Mesendoderm (in vitro differentiated cells): ENCODE measurements at regions not wholly inside any gene's neighbourhood (a gene's known extent, or its start where the extent isn't known, plus 50 kb on each side); places are given as distances from the start of the nearest gene placed in this dataset.

Experiments used
- DNase-seq: peaks from one replicate; pipeline ENCODE4 v3.0.0; 2013
- H2AK5ac ChIP-seq: 2 replicates; pipeline ENCODE4 v1.6.1; 2013; ENCODE audit warnings: low read length, inconsistent platforms
- H2BK120ac ChIP-seq: 2 replicates; pipeline ENCODE4 v1.6.1; 2013; ENCODE audit warnings: low read depth, mild to moderate bottlenecking, low read length, moderate library complexity, mixed read lengths
- H2BK15ac ChIP-seq: replicated peaks from 2 replicates; pipeline ENCODE4 v1.6.1; 2013; ENCODE audit warnings: low read depth, mild to moderate bottlenecking, moderate library complexity
- H2BK5ac ChIP-seq: 2 replicates; pipeline ENCODE4 v1.6.1; 2013; ENCODE audit warnings: low read length, inconsistent platforms
- H3K18ac ChIP-seq: 2 replicates; pipeline ENCODE4 v1.6.1; 2013; ENCODE audit warnings: mild to moderate bottlenecking, low read length, mixed read lengths
- H3K23ac ChIP-seq: one replicate; pipeline ENCODE4 v1.6.1; 2013; ENCODE audit warnings: low read length
- H3K27ac ChIP-seq: 2 replicates; pipeline ENCODE4 v1.5.1; 2013; ENCODE audit warnings: low read depth, mild to moderate bottlenecking, inconsistent platforms, low read length, moderate library complexity
- H3K27me3 ChIP-seq: 2 replicates; pipeline ENCODE4 v1.6.1; 2013; ENCODE audit warnings: low read length, control low read depth, mild to moderate bottlenecking, inconsistent platforms; ENCODE audit not compliant: insufficient read depth, poor library complexity
- H3K36me3 ChIP-seq: 2 replicates; pipeline ENCODE4 v1.6.1; 2013; ENCODE audit warnings: low read length, inconsistent platforms; ENCODE audit not compliant: control insufficient read depth, insufficient read depth
- H3K4ac ChIP-seq: one replicate; pipeline ENCODE4 v1.6.1; 2013; ENCODE audit warnings: low read depth, mild to moderate bottlenecking, low read length, moderate library complexity
- H3K4me1 ChIP-seq: 2 replicates; pipeline ENCODE4 v1.6.1; 2013; ENCODE audit warnings: low read depth, low read length, inconsistent platforms; ENCODE audit not compliant: control insufficient read depth
- H3K4me2 ChIP-seq: 2 replicates; pipeline ENCODE4 v1.6.1; 2013; ENCODE audit warnings: low read length
- H3K4me3 ChIP-seq: 2 replicates; pipeline ENCODE4 v1.5.1; 2013; ENCODE audit warnings: mild to moderate bottlenecking, low read length
- H3K56ac ChIP-seq: one replicate; pipeline ENCODE4 v1.6.1; 2013; ENCODE audit warnings: low read length
- H3K79me1 ChIP-seq: 2 replicates; pipeline ENCODE4 v1.6.1; 2013; ENCODE audit warnings: low read length, inconsistent platforms
- H3K79me2 ChIP-seq: 2 replicates; pipeline ENCODE4 v1.6.1; 2013; ENCODE audit warnings: mild to moderate bottlenecking, low read length; ENCODE audit not compliant: control insufficient read depth, insufficient read depth
- H3K9ac ChIP-seq: 2 replicates; pipeline ENCODE4 v1.6.1; 2013; ENCODE audit warnings: low read length, inconsistent platforms
- H4K5ac ChIP-seq: one replicate; pipeline ENCODE4 v1.6.1; 2013; ENCODE audit warnings: low read length
- H4K8ac ChIP-seq: one replicate; pipeline ENCODE4 v1.6.1; 2013; ENCODE audit warnings: low read depth, mild to moderate bottlenecking, control low read depth, low read length, moderate library complexity
- WGBS: extraction: QIAGEN DNeasy Blood & Tissue Kit; methylation state at CpG from one replicate; pipeline ENCODE4 v1.1.7; 2013; ENCODE audit warnings: low lambda C conversion rate, missing lambda C conversion rate; ENCODE audit not compliant: insufficient coverage; ENCODE audit errors: extremely low coverage; 5-methylcytosine and 5-hydroxymethylcytosine counted together

DNA sequence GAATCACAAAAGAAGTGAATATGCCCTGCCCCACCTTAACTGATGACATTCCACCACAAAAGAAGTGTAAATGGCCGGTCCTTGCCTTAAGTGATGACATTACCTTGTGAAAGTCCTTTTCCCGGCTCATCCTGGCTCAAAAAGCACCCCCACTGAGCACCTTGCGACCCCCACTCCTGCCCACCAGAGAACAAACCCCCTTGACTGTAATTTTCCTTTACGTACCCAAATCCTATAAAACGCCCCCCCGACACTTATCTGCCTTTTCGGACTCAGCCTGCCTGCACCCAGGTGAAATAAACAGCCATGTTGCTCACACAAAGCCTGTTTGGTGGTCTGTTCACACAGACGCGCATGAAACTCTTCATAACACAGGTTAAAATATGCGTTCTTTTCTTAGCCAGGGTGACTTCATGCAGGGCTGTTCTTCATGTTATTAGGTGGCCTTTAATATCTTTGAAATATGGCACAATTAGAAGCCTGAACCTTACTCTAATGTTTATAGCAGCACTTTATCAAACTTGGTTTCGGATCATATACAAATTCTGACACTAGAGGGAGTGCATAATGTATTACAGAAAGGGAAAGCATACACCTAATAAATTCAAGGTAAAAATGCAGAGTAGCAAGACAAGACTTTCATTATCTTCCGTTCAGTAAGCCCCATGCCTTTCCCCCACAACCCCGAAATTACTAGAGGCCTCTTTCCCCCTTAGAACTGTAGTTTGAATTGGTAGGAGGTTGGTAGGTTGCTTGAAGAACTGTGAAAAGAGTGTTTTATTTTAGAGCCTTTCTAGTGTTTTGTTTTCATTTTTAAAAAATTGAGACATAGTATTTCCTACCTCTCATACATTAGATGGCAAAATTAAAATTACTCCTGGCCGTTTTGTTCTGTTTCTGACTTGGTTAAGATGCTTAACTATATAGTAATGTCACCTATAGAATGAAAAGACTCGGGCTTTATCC, 117.9 kb downstream of the NPY start:
- H3K56ac ChIP-seq, result peak overlapping the region; percentile 79
- no peak overlapping the region for H3K4me3 ChIP-seq
- H3K36me3 ChIP-seq, result no peaks in the 10 kb centered on the region
- no peak overlapping the region for H2BK15ac ChIP-seq
- H3K18ac ChIP-seq, result peak overlapping the region; percentile 68
- no peak overlapping the region for H2AK5ac ChIP-seq
- peaks cover 5% of the 10 kb centered on the region for H3K4me1 ChIP-seq
- peak overlapping the region; percentile 49 for H3K9ac ChIP-seq
- no peak overlapping the region for H4K8ac ChIP-seq
- no peak overlapping the region for H2BK120ac ChIP-seq
- peaks cover 3% of the 10 kb centered on the region for H3K79me2 ChIP-seq
- peak overlapping the region; percentile 19 for H3K4me2 ChIP-seq
- no peaks in the 10 kb centered on the region for H3K27me3 ChIP-seq
- peak; percentile 36 for DNase-seq
- no peak overlapping the region for H3K23ac ChIP-seq
- no peaks in the 10 kb centered on the region for H3K79me1 ChIP-seq
- H3K4ac ChIP-seq, result no peak overlapping the region
- WGBS, result no CpG with 5 or more reads among the region's 15 CpGs
- peak overlapping the region; percentile 78 for H2BK5ac ChIP-seq
- peak overlapping the region; percentile 76 for H3K27ac ChIP-seq
- H4K5ac ChIP-seq, result no peak overlapping the region

DNA sequence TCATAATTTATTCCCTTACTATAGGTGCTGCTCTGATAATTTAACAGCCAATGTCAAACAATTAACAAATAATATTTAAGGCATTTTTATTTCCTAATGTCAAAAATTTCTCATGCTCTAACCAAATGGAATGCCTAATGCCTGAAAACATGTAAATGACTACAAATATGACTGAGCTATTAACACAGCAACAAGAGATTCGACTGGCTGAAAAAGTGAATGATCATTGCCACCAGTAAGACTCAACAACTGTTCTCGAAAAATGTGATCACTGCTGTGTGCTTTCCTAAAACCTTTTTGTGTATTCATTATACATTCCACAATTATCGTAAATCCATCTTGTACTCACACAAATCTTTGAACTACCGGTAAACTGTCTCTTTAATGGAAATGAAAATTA, 118.7 kb downstream of the NPY start:
- Histone ChIP-seq H3K56ac (no peak overlapping the region), H3K27ac (no peak overlapping the region), H3K79me1 (no peaks in the 10 kb centered on the region), H3K4me3 (no peak overlapping the region), H2BK5ac (no peak overlapping the region), H3K79me2 (peaks cover 3% of the 10 kb centered on the region), H4K5ac (no peak overlapping the region), H4K8ac (no peak overlapping the region), H2BK15ac (peak overlapping the region; percentile 36), H3K23ac (no peak overlapping the region), H2BK120ac (no peak overlapping the region), H2AK5ac (no peak overlapping the region), H3K4me2 (no peak overlapping the region), H3K18ac (no peak overlapping the region), H3K27me3 (no peaks in the 10 kb centered on the region), H3K9ac (no peak overlapping the region), H3K36me3 (no peaks in the 10 kb centered on the region), H3K4me1 (peaks cover 5% of the 10 kb centered on the region), H3K4ac (no peak overlapping the region)
- 100% methylated on average over 2 of the region's 4 CpGs for WGBS
- DNase-seq, result no peak

DNA sequence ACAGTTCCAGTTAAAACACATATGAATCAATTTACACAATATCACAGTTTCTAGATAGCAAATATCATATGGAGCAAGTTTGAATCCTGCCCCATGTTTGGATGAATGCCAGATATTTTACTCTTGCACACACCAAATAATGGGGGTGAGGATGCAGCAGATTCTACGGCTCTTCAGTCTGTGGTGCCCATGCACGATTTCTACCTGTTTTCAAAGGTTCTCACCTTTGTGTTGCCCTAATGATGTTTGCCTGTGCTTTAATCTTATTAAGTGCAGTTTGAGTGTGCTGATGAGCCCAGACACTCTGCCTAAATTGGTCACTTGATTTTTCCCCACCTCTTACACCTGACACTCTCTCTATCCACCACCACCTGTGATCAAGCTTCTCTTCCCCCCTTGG, 119.6 kb downstream of the NPY start:
- no peaks in the 10 kb centered on the region for H3K36me3 ChIP-seq
- no peak overlapping the region for H3K4me2 ChIP-seq
- H4K8ac ChIP-seq, result no peak overlapping the region
- H3K56ac ChIP-seq, result peak overlapping the region; percentile 3
- H3K79me1 ChIP-seq, result no peaks in the 10 kb centered on the region
- H3K4ac ChIP-seq, result no peak overlapping the region
- no CpG with 5 or more reads among the region's 2 CpGs for WGBS
- H3K23ac ChIP-seq, result no peak overlapping the region
- no peak overlapping the region for H2BK5ac ChIP-seq
- H4K5ac ChIP-seq, result no peak overlapping the region
- peaks cover 5% of the 10 kb centered on the region for H3K4me1 ChIP-seq
- no peak overlapping the region for H2BK15ac ChIP-seq
- no peak overlapping the region for H2BK120ac ChIP-seq
- H2AK5ac ChIP-seq, result no peak overlapping the region
- peaks cover 3% of the 10 kb centered on the region for H3K79me2 ChIP-seq
- H3K9ac ChIP-seq, result no peak overlapping the region
- H3K18ac ChIP-seq, result no peak overlapping the region
- no peaks in the 10 kb centered on the region for H3K27me3 ChIP-seq
- no peak overlapping the region for H3K27ac ChIP-seq
- H3K4me3 ChIP-seq, result no peak overlapping the region
- no peak for DNase-seq

DNA sequence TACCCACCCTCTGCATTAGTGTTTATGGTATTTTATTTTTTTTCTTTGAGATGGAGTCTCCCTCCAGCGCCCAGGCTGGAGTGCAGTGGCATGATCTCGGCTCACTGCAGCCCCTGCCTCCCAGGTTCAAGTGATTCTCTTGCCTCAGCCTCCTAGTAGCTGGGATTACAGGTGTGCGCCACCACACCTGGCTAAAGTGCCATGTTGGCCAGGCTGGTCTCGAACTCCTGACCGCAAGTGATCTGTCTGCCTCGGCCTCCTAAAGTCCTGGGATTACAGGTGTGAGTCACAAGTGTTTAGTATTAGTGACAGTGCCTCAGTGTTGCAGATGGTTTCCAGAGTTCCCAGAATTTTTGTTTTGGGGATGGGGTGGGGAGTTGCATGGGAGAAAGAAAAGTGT, 120.3 kb downstream of the NPY start:
- H3K79me1 ChIP-seq, result no peaks in the 10 kb centered on the region
- no peak overlapping the region for H3K4ac ChIP-seq
- H3K56ac ChIP-seq, result no peak overlapping the region
- H3K27me3 ChIP-seq, result no peaks in the 10 kb centered on the region
- H3K23ac ChIP-seq, result no peak overlapping the region
- peaks cover 5% of the 10 kb centered on the region for H3K4me1 ChIP-seq
- H3K27ac ChIP-seq, result no peak overlapping the region
- H4K5ac ChIP-seq, result no peak overlapping the region
- H3K79me2 ChIP-seq, result peaks cover 3% of the 10 kb centered on the region
- H2BK120ac ChIP-seq, result no peak overlapping the region
- no peak overlapping the region for H3K4me2 ChIP-seq
- no peaks in the 10 kb centered on the region for H3K36me3 ChIP-seq
- H4K8ac ChIP-seq, result no peak overlapping the region
- no peak overlapping the region for H2AK5ac ChIP-seq
- H3K18ac ChIP-seq, result no peak overlapping the region
- no peak for DNase-seq
- no peak overlapping the region for H3K4me3 ChIP-seq
- H2BK15ac ChIP-seq, result no peak overlapping the region
- no peak overlapping the region for H2BK5ac ChIP-seq
- WGBS, result no CpG with 5 or more reads among the region's 6 CpGs
- no peak overlapping the region for H3K9ac ChIP-seq

DNA sequence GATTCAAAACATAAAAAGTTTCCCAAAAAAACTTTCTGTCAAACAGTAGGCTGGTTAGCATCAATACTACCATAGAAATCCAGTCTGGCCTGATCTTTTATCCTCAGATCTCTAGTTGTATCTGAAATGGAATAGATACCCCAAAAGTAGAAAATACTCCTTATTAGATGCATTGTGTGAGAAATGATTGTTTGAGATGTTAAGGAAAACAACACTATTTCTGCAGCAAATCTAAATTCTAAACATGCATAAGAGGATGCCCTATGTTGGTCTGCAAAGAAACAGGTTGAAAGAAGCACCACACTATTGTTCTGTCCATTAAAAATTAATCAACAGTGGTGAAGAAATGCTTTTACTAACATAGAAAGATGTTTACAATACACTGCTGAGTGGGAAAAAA, 121.0 kb downstream of the NPY start:
- Histone ChIP-seq H3K4me2 (no peak overlapping the region), H3K79me2 (peaks cover 3% of the 10 kb centered on the region), H3K4me3 (no peak overlapping the region), H3K36me3 (no peaks in the 10 kb centered on the region), H3K27me3 (no peaks in the 10 kb centered on the region), H2BK15ac (no peak overlapping the region), H2BK120ac (no peak overlapping the region), H3K56ac (no peak overlapping the region), H3K4me1 (peaks cover 5% of the 10 kb centered on the region), H2AK5ac (no peak overlapping the region), H3K4ac (no peak overlapping the region), H4K5ac (no peak overlapping the region), H3K9ac (no peak overlapping the region), H3K79me1 (no peaks in the 10 kb centered on the region), H4K8ac (no peak overlapping the region), H3K23ac (no peak overlapping the region), H3K18ac (no peak overlapping the region), H3K27ac (no peak overlapping the region), H2BK5ac (no peak overlapping the region)
- DNase-seq, result no peak
